NOMO-1 (cell line): ENCODE measurements at regions not wholly inside any gene's neighbourhood (a gene's known extent, or its start where the extent isn't known, plus 50 kb on each side); places are given as distances from the start of the nearest gene placed in this dataset.

ENCODE experiments used
- DNase-seq, 2 experiments: peaks; one replicate each; lab custom pipeline; 2025; ENCODE audit not compliant: unreplicated experiment in 2 of 2; lab: John Stamatoyannopoulos, UW

GRCh38 chr2:47620770-47621437 is 50.1 kb upstream of the KCNK12 start:
- DNase-seq, result no peak
